SK-N-SH treated with all-trans-retinoic acid at 6 μM for 48 hours (cell line): ENCODE measurements at regions not wholly inside any gene's neighbourhood (a gene's known extent, or its start where the extent isn't known, plus 50 kb on each side); places are given as distances from the start of the nearest gene placed in this dataset.

Experiments used
- ATAC-seq: fragments of 200-7000 bp; cut with Tn5 transposase; 3 replicates; pipeline ENCODE4 v1.9.1; 2020; ENCODE audit warnings: mild to moderate bottlenecking, moderate library complexity
- ARNTL ChIP-seq: fragments of 450-650 bp; formaldehyde crosslinking; IDR thresholded peaks from 2 replicates; pipeline ENCODE4 v1.5.0; 2020; ENCODE audit warnings: low read depth, mild to moderate bottlenecking, moderate library complexity, borderline replicate concordance
- BACH2 ChIP-seq: fragments of 250-450 bp; sonication (Bioruptor Pico); IDR thresholded peaks from 2 replicates; pipeline ENCODE4 v1.9.0; 2021; ENCODE audit warnings: mild to moderate bottlenecking, borderline replicate concordance
- CSDC2 ChIP-seq: fragments of 250-450 bp; sonication (Bioruptor Pico); IDR thresholded peaks from 2 replicates; pipeline ENCODE4 v1.5.0; 2020; ENCODE audit warnings: mild to moderate bottlenecking, moderate library complexity
- ESRRG ChIP-seq: fragments of 250-450 bp; sonication (Bioruptor Pico); IDR thresholded peaks from 2 replicates; pipeline ENCODE4 v1.6.1; 2021; ENCODE audit warnings: mild to moderate bottlenecking
- GLIS3 ChIP-seq: fragments of 250-450 bp; sonication (Bioruptor Pico); IDR thresholded peaks from 2 replicates; pipeline ENCODE4 v1.5.0; 2020; ENCODE audit warnings: mild to moderate bottlenecking, moderate library complexity
- ISL1 ChIP-seq: fragments of 250-450 bp; sonication (Bioruptor Pico); IDR thresholded peaks from 2 replicates; pipeline ENCODE4 v2.1.2; 2022; ENCODE audit warnings: mild to moderate bottlenecking, moderate library complexity
- OSR1 ChIP-seq: fragments of 250-450 bp; sonication (Bioruptor Pico); IDR thresholded peaks from 2 replicates; pipeline ENCODE4 v1.8.0; 2022; ENCODE audit warnings: moderate library complexity, mild to moderate bottlenecking, inconsistent platforms
- PPARA ChIP-seq: fragments of 250-450 bp; sonication (Bioruptor Pico); IDR thresholded peaks from 2 replicates; pipeline ENCODE4 v1.5.0; 2020; ENCODE audit warnings: mild to moderate bottlenecking, borderline replicate concordance
- RARB ChIP-seq: fragments of 250-450 bp; sonication (Bioruptor Pico); IDR thresholded peaks from 2 replicates; pipeline ENCODE4 v1.8.0; 2021; ENCODE audit warnings: mild to moderate bottlenecking, moderate library complexity
- SNAI2 ChIP-seq: fragments of 250-450 bp; sonication (Bioruptor Pico); IDR thresholded peaks from 2 replicates; pipeline ENCODE4 v1.5.0; 2020; ENCODE audit warnings: mild to moderate bottlenecking, moderate library complexity
- TCF4 ChIP-seq: fragments of 250-450 bp; sonication (Bioruptor Pico); IDR thresholded peaks from 2 replicates; pipeline ENCODE4 v1.8.0; 2021; ENCODE audit warnings: mild to moderate bottlenecking, moderate library complexity, borderline replicate concordance
- TOX ChIP-seq: fragments of 250-450 bp; sonication (Bioruptor Pico); IDR thresholded peaks from 2 replicates; pipeline ENCODE4 v1.8.0; 2021; ENCODE audit warnings: mild to moderate bottlenecking, moderate library complexity, borderline replicate concordance
- TSHZ2 ChIP-seq: fragments of 250-450 bp; sonication (Bioruptor Pico); IDR thresholded peaks from 2 replicates; pipeline ENCODE4 v1.5.0; 2020; ENCODE audit warnings: mild to moderate bottlenecking, moderate library complexity
- ZC3H10 ChIP-seq: fragments of 250-450 bp; sonication (Bioruptor Pico); IDR thresholded peaks from 2 replicates; pipeline ENCODE4 v1.5.1; 2021; ENCODE audit warnings: mild to moderate bottlenecking, moderate library complexity
- ZFP3 ChIP-seq: fragments of 250-450 bp; sonication (Bioruptor Pico); IDR thresholded peaks from 2 replicates; pipeline ENCODE4 v1.5.0; 2020; ENCODE audit warnings: mild to moderate bottlenecking, moderate library complexity
- ZNF565 ChIP-seq: fragments of 450-650 bp; formaldehyde crosslinking; conservative IDR thresholded peaks from 2 replicates; pipeline ENCODE4 v1.5.0; 2020; ENCODE audit warnings: low read depth, mild to moderate bottlenecking, moderate library complexity
- ZNF70 ChIP-seq: fragments of 450-650 bp; formaldehyde crosslinking; IDR thresholded peaks from 2 replicates; pipeline ENCODE4 v1.5.0; 2020; ENCODE audit warnings: mild to moderate bottlenecking, moderate library complexity
- ZNF8 ChIP-seq: fragments of 450-650 bp; formaldehyde crosslinking; IDR thresholded peaks from 2 replicates; pipeline ENCODE4 v1.5.0; 2020; ENCODE audit warnings: mild to moderate bottlenecking, moderate library complexity
- TF ChIP-seq, protein P1 (sequence below): fragments of 250-450 bp; sonication (Bioruptor Pico); IDR thresholded peaks from 2 replicates; pipeline ENCODE4 v1.5.1; 2021; ENCODE audit warnings: mild to moderate bottlenecking, moderate library complexity
- TF ChIP-seq, protein P2 (sequence below): fragments of 250-450 bp; sonication (Bioruptor Pico); IDR thresholded peaks from 2 replicates; pipeline ENCODE4 v1.8.0; 2020; ENCODE audit warnings: mild to moderate bottlenecking, moderate library complexity, borderline replicate concordance
- TF ChIP-seq, protein P3 (sequence below): fragments of 250-450 bp; sonication (Bioruptor Pico); IDR thresholded peaks from 2 replicates; pipeline ENCODE4 v1.8.0; 2021; ENCODE audit warnings: low read depth, mild to moderate bottlenecking, moderate library complexity, borderline replicate concordance
- TF ChIP-seq, protein P4 (sequence below): fragments of 250-450 bp; sonication (Bioruptor Pico); IDR thresholded peaks from 2 replicates; pipeline ENCODE4 v1.5.1; 2020; ENCODE audit warnings: low read depth, mild to moderate bottlenecking, moderate library complexity

DNA sequence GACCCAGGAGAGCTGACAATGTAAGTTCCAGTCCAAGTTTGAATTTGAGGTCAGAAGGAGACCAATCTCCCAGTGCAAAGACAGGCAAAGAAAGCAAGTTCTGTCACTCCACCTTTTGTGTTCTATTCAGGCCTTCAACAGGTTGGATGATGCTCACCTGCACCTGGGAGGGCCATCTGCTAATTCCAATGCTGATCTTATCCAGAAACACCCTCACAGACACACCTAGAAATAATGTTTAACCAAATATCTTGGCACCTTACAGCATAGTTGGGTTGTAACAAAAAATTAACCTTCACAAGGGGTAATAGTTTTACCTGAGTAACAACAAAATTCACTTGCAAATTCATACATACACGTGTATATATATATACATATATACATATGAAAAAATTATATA, 190.8 kb downstream of the DIRAS2 start:
- ATAC-seq = no peak
- no peak for TF ChIP-seq ZNF565 (CRISPR knock-in tag)
- TF ChIP-seq BACH2 (CRISPR knock-in tag) = no peak
- TF ChIP-seq, protein P1, sequence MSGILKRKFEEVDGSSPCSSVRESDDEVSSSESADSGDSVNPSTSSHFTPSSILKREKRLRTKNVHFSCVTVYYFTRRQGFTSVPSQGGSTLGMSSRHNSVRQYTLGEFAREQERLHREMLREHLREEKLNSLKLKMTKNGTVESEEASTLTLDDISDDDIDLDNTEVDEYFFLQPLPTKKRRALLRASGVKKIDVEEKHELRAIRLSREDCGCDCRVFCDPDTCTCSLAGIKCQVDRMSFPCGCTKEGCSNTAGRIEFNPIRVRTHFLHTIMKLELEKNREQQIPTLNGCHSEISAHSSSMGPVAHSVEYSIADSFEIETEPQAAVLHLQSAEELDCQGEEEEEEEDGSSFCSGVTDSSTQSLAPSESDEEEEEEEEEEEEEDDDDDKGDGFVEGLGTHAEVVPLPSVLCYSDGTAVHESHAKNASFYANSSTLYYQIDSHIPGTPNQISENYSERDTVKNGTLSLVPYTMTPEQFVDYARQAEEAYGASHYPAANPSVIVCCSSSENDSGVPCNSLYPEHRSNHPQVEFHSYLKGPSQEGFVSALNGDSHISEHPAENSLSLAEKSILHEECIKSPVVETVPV = no peak
- TF ChIP-seq, protein P2, sequence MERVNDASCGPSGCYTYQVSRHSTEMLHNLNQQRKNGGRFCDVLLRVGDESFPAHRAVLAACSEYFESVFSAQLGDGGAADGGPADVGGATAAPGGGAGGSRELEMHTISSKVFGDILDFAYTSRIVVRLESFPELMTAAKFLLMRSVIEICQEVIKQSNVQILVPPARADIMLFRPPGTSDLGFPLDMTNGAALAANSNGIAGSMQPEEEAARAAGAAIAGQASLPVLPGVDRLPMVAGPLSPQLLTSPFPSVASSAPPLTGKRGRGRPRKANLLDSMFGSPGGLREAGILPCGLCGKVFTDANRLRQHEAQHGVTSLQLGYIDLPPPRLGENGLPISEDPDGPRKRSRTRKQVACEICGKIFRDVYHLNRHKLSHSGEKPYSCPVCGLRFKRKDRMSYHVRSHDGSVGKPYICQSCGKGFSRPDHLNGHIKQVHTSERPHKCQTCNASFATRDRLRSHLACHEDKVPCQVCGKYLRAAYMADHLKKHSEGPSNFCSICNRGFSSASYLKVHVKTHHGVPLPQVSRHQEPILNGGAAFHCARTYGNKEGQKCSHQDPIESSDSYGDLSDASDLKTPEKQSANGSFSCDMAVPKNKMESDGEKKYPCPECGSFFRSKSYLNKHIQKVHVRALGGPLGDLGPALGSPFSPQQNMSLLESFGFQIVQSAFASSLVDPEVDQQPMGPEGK (CRISPR knock-in tag) = no peak
- no peak for TF ChIP-seq ZFP3
- no peak for TF ChIP-seq ZNF8 (CRISPR knock-in tag)
- no peak for TF ChIP-seq TSHZ2 (CRISPR knock-in tag)
- TF ChIP-seq TCF4 = no peak
- no peak for TF ChIP-seq OSR1 (CRISPR knock-in tag)
- TF ChIP-seq CSDC2 (CRISPR knock-in tag) = no peak
- no peak for TF ChIP-seq ZC3H10 (CRISPR knock-in tag)

DNA sequence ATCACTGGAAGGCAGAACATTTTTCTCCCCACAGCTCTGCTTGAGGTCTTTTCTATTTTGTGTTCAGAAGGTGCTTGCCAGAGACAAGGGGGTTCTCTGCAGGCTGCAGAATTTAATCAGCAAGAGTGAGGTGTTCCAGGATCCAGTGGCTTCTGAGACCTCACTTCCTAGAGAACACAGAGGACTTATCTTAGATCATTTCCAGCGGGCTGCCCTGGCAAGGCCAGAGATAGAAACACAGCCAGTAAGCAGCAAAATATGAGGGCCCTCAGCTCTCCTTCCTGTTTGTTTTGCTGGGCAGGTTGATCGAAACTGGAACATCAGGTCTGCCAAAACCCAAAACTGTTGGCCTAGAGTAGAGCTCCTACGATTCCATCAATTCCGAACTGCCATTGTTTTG, 187.3 kb downstream of the DIRAS2 start:
- ATAC-seq = no peak
- no peak for TF ChIP-seq ZC3H10 (CRISPR knock-in tag)
- TF ChIP-seq, protein P2 (CRISPR knock-in tag) = no peak
- TF ChIP-seq TSHZ2 (CRISPR knock-in tag) = no peak
- TF ChIP-seq ARNTL = no peak
- no peak for TF ChIP-seq ISL1 (CRISPR knock-in tag)
- TF ChIP-seq ZNF70 (CRISPR knock-in tag) = no peak
- no peak for TF ChIP-seq ZNF8 (CRISPR knock-in tag)
- no peak for TF ChIP-seq TCF4
- TF ChIP-seq ZFP3 = no peak
- TF ChIP-seq GLIS3 (CRISPR knock-in tag) = no peak
- TF ChIP-seq, protein P3, sequence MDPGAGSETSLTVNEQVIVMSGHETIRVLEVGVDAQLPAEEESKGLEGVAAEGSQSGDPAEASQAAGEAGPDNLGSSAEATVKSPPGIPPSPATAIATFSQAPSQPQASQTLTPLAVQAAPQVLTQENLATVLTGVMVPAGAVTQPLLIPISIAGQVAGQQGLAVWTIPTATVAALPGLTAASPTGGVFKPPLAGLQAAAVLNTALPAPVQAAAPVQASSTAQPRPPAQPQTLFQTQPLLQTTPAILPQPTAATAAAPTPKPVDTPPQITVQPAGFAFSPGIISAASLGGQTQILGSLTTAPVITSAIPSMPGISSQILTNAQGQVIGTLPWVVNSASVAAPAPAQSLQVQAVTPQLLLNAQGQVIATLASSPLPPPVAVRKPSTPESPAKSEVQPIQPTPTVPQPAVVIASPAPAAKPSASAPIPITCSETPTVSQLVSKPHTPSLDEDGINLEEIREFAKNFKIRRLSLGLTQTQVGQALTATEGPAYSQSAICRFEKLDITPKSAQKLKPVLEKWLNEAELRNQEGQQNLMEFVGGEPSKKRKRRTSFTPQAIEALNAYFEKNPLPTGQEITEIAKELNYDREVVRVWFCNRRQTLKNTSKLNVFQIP (CRISPR knock-in tag) = no peak
- TF ChIP-seq SNAI2 = no peak
- TF ChIP-seq ESRRG (CRISPR knock-in tag) = no peak
- no peak for TF ChIP-seq BACH2 (CRISPR knock-in tag)
- TF ChIP-seq, protein P1 = no peak
- TF ChIP-seq RARB (CRISPR knock-in tag) = no peak
- no peak for TF ChIP-seq PPARA (CRISPR knock-in tag)
- TF ChIP-seq TOX (CRISPR knock-in tag) = no peak
- TF ChIP-seq, protein P4, sequence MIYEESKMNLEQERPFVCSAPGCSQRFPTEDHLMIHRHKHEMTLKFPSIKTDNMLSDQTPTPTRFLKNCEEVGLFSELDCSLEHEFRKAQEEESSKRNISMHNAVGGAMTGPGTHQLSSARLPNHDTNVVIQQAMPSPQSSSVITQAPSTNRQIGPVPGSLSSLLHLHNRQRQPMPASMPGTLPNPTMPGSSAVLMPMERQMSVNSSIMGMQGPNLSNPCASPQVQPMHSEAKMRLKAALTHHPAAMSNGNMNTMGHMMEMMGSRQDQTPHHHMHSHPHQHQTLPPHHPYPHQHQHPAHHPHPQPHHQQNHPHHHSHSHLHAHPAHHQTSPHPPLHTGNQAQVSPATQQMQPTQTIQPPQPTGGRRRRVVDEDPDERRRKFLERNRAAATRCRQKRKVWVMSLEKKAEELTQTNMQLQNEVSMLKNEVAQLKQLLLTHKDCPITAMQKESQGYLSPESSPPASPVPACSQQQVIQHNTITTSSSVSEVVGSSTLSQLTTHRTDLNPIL (CRISPR knock-in tag) = no peak
- TF ChIP-seq ZNF565 (CRISPR knock-in tag) = no peak
